SKM-1 treated with dmso at 0.1 percent for 144 hours (cell line): ENCODE measurements at regions not wholly inside any gene's neighbourhood (a gene's known extent, or its start where the extent isn't known, plus 50 kb on each side); places are given as distances from the start of the nearest gene placed in this dataset.

Experiments used
- DNase-seq: peaks from one replicate; lab custom pipeline; 2025; ENCODE audit not compliant: unreplicated experiment; lab: John Stamatoyannopoulos, UW

DNA sequence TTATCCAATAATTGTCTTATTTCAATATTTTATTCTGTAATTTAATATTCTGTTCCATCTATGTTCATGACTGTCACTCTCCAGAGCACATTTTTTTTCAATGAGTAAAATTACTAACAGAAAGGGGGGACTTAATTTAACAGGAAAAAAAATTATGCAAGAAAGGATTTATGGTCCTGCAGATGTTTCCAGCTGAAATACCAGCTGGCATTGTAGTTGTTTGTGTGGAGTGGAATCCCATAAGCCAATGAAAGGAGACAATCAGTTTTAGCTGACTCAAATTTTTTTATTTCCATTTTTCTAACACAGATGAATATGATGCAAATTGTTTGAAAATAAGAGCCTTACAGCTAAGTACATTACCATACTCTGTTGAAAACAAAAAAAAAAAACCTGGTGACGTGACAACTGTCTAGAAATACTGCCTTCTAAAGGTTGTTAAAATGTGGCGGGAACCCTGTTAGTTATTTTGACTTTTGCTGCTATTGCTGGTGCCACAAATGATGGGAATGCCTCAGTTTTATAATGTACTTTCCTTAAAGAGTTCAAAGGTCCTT, 389.1 kb downstream of the ETS1 start:
- DNase-seq = no peak

DNA sequence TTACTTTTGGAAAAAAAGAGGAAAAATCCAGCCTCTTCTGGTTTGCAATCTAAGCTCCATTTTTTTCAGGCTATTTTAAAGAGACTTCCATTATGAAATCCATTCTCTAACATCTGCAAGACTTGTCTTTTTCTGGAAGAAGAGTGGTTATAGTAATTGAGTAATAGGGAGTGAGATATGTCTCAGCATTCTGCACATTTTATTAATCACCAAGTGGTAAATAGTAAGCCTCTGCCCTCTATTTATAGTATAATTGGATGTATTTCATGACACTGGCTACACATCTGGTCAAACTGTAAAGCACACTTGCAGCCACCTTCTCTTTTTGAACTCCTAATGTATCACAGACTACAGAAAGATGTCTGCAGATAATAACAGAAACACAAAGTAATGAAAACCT, 391.1 kb downstream of the ETS1 start:
- no peak for DNase-seq

DNA sequence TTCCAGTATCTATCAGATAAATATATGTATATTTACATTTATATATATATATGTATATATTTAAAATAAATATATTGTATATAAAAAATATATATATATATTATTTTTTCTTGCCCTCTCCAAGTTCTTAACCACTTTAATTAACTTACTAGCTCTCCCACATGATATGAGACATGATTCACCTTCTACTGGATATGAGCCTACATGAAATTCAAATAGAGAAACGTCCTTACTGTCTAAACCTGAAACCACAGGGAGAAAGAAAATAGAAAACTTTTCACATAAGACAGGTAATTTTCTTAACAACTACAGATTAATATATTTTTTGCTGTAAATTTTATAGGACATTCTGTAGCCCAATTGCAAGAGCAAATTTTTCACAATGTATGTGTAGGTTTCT, 391.6 kb downstream of the ETS1 start:
- DNase-seq = no peak

- DNase-seq = peak; percentile 94
Measured at GRCh38 chr11:128195057-128195751, 392.2 kb downstream of the ETS1 start.

DNA sequence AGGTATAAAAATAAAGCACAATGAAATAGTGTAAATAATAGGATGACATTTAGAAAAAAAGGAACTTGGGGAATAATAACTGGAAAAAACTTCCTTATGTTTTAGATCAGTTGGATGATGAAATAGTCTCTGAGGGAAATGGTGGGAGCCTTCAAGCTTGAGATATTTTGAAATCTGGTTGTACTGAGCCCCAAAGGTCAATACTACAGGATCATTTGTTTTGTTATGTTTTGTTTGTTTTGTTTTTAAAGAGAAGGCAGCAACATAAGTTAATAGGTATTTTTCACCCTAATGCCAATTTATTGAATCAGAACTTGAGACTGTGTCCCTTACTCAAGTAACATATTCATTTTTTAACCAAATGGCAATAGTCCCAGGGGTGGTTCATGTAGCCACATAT, 393.1 kb downstream of the ETS1 start:
- no peak for DNase-seq

- no peak for DNase-seq
Measured at GRCh38 chr11:128193615-128194014, 393.7 kb downstream of the ETS1 start.

- DNase-seq = no peak
Measured at GRCh38 chr11:128190312-128190711, 397.0 kb downstream of the ETS1 start.

DNA sequence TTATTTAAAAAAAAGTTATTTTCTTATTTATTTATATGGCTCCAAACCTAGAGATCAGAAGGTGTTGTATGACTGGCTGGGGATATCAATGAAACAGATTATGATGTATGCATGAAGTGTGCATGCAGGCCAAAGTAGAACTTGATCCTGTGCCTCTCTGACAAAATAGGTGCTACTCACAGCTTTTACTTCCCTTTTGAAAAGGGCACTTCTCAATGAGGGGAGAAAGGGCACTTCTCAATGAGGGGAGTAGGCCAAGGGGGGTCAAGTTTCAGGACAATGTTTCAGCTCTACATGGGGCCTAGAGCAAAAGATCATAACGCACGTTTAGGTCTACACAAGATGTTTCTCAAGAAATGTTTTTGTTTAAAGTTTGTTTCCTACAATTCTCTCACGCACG, 397.5 kb downstream of the ETS1 start:
- no peak for DNase-seq

GRCh38 chr11:128188346-128189004, 398.9 kb downstream of the ETS1 start:
- no peak for DNase-seq

DNA sequence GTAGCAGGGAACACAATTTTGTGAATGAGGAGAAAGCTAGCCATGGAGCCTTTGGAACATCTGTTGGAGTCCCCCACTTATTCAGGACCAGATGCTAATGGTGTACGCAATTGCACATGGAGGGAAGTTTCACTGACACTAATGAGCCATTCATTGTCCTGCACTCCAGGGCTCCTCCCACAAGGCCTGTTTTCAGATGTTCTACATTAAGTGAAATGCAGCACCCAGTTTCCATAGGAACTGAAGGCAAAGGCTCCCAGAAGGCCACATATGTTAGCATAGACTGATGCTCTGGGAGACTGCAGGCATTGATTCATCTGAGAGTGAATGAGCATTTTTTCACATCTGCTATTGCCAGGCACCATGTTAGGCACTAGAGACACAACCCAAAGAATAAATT, 399.5 kb downstream of the ETS1 start:
- DNase-seq = no peak

DNA sequence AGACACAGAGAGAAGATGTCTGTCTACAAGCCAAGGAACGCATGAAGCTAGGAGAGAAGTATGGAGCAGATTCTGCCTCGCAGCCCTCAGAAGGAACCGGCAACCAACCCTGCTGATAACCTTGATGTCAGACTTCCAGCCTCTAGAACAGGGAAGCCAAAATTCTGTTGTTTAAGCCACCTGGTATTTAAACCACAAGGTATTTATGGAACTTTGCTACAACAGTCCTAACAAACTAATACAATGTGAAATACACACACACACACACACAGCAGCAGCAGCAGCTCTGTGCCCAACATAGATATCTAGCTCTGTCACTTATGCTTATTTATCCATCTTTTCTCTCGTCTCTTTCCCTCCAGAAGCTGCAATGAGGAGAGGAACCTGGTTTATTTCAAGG, 400.0 kb downstream of the ETS1 start:
- DNase-seq = no peak

GRCh38 chr11:128184981-128185380, 402.4 kb downstream of the ETS1 start:
- no peak for DNase-seq

GRCh38 chr11:128182844-128183243, 404.5 kb downstream of the ETS1 start:
- DNase-seq = no peak

DNA sequence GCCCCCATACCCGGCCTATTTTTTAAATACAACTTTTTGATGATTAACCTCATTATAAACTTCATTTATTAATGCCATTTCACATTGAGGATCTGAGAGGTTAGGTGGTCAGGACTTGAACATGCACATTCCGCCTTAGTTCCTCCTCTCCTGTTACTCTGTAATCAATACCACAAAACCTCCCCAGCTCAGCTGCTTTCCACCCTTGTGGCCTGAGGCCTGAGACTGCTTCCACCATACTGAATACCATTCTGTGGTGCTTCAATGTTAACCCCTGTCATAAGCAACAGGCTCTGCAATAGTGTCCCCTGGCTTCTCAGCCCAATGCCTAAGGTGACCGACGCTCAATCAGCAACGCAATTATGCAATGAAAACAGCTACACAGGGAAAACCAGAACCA, 405.4 kb downstream of the ETS1 start:
- DNase-seq = no peak

DNA sequence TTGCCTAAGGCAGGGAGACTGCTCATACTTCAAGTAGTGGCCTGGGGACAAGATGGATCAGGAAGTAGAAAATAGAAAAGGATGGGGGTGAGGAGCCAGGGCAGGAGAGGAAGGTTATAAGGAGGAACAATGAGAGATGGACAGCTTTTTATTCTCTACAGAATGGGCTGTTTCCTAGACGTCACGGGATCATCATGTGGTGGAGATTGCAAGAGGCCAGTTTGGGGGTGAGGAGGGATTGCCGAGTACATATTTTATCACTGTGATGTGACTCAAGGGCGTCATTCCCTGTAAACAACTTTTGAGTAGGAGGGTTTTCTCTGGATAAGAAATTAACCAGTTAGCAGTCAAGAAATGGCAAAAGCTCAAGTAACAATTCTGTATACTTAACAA, 406.3 kb downstream of the ETS1 start:
- no peak for DNase-seq

DNA sequence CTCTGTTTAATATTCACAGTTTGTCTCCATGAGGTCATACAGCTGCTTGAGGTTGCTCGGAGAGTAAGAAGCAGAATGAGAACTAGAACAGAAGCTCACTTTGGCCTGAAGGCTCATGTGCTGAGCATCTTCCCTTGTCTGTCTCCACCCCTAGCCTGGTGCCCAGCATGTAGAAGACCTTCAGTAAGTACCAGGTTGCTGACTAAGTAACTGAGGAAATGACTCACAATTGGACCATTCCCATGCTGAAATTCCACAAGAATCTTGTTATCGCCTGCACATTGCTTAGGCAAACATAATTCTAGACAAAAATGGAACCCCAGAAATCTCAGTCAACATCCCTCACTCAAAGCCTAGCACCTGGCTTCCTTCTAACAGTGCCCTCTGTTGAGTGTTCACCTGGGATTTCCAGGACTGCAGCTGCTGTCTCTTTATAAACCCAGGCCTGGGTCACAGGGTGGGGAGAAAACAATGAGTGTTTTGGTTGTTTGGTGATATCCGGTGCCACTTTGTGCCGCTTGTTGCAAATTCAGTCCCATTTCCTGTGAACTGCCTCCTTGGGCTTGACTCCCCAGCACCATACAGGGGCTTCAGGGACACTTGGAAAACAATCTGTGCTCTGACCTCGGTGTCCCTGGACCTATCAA, 406.8 kb downstream of the ETS1 start:
- DNase-seq = no peak

DNA sequence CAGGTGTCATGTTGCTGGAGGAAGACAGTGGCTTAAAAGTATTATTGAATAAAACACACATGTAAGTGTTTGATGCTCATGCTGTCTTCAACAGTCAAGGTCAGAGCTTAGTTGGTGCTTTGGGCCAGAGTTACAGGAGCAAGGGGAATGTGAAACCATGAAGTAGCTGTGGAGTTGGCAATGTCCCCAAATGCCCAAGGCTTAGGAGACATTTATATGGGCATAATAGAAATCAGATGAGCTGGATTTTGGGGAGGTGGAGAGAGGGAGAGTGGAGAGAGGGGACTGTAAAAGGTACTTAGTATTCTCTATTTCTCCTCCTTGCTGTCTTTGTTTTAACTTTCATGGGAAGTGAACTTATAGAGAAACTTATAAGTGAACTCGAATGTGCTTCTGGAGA, 407.8 kb downstream of the ETS1 start:
- no peak for DNase-seq

DNA sequence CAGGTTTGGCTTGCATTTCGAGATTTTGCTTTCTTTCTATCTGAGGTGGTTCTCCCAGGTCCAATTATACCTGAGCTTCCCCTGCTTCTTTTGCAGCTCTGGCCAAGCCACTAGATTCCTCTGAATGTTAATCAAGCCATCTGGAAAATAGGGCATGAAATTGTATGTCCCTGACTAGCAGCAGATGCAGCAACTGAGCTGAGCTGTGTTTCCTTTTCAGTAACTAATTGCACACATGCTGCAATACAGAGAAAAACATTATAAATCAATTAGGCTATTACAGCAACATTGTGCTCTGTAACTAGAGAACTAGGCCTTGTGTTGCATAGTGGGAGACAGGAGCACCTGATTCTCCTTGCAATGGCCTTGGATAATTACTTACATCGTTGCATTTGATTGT, 408.3 kb downstream of the ETS1 start:
- DNase-seq = no peak

DNA sequence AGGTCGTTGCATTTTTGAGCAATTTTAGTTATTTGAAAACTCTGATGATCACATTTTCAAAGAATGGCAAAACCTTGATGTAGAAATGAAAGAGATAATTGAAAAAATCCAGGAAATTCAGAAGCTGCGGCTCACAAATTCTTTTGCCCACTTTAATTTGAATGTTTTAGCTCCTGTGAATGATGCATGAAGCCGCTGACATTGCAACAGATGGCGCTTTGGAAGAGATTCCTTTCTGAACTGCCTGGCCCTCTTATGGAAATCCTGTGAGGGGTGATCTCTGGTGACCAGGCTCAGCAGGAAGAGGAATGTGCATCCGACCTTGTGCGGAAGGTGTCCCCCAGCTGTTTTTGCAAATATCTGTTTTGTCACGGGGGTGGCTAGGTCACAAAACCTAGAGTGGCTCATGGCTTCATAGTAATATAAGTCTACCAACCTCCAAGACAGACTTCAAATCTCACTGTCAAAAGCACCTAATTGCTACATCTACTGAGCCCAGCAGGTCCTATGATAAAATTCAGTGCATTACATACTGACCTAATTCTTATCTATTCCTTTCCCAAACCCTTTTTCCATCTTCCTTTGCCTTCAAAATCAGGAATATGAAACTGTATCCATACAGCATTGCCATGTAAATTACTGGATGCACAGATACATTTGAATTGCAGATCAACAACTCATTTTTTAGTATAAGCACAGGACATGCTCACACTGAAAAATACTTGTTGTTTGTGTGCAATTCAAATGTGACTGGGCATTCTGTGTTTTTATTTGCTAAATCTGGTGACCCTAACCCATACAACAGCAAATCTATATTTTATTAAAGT, 412.7 kb downstream of the ETS1 start:
- no peak for DNase-seq

GRCh38 chr11:128172046-128172878, 415.1 kb downstream of the ETS1 start:
- peak; percentile 58 for DNase-seq
